ENCODE measurements at regions not wholly inside any gene's neighbourhood (a gene's known extent, or its start where the extent isn't known, plus 50 kb on each side); places are given as distances from the start of the nearest gene placed in this dataset.

- TF ChIP-seq CTCF (conservative IDR thresholded peaks at IDR 0.05; ENCODE audit: low read depth, low read length) (no peak), EZH2 (IDR thresholded peaks at IDR 0.05; ENCODE audit: borderline replicate concordance, low read depth, low read length, poor library complexity, severe bottlenecking) (no peak)
Measured at GRCh38 chr1:234856845-234857245, 246.9 kb upstream of the IRF2BP2 start.
